Breast epithelium (tissue), 3 donors: ENCODE measurements at regions not wholly inside any gene's neighbourhood (a gene's known extent, or its start where the extent isn't known, plus 50 kb on each side); places are given as distances from the start of the nearest gene placed in this dataset.

ENCODE experiments used
- CTCF ChIP-seq, 3 donors: fragments of 450-650 bp; IDR thresholded peaks; one replicate each; pipeline ENCODE4 v1.5.1; 2016 to 2017; ENCODE audit warnings: antibody characterized with exemption in 3 of 3, mild to moderate bottlenecking in 3 of 3, moderate library complexity in 3 of 3
- POLR2A ChIP-seq: fragments of 450-650 bp; IDR thresholded peaks from one replicate; pipeline ENCODE4 v1.6.1; 2016; ENCODE audit warnings: antibody characterized with exemption, mild to moderate bottlenecking, moderate library complexity

GRCh38 chr6:168937054-168937453 lies 316.6 kb downstream of the THBS2 start:
- TF ChIP-seq CTCF (IDR thresholded peaks at IDR 0.05) (no peak), POLR2A (no peak)
